Panc1 (cell line): ENCODE measurements at regions not wholly inside any gene's neighbourhood (a gene's known extent, or its start where the extent isn't known, plus 50 kb on each side); places are given as distances from the start of the nearest gene placed in this dataset.

ENCODE experiments used
- ATAC-seq: fragments of 200-7000 bp; cut with Tn5 transposase; 2 replicates; pipeline ENCODE4 v1.9.1; 2020; ENCODE audit warnings: mild to moderate bottlenecking, moderate library complexity
- BruUV-seq: library from RNA; stranded (reverse); fragments of 400-500 nt; replicated peaks from 2 replicates; lab custom pipeline; 2021; lab: Mats Ljungman, UMichigan
- CTCF ChIA-PET: fragments of 300-600 bp; sonication (Branson Sonifier 250); formaldehyde crosslinking; loops from one replicate; lab custom pipeline; 2022; ENCODE audit warnings: antibody characterized with exemption; lab: Charles Lee
- POLR2A ChIA-PET: fragments of 300-600 bp; sonication (Branson Sonifier 250); formaldehyde crosslinking; loops from one replicate; lab custom pipeline; 2022; ENCODE audit warnings: antibody characterized with exemption; lab: Charles Lee
- DNase-seq: peaks from one replicate; pipeline ENCODE4 v3.0.0-alpha.2; 2010; ENCODE audit warnings: low read depth, low spot score
- H3K27ac ChIP-seq: 2 replicates; pipeline ENCODE4 v1.5.1; 2011; ENCODE audit warnings: mild to moderate bottlenecking, low read length, inconsistent platforms
- H3K27me3 ChIP-seq: fragments of 200-500 bp; sonication (Bioruptor generic); 2 replicates; pipeline ENCODE4 v1.6.0; 2014; ENCODE audit warnings: low read length, inconsistent platforms; ENCODE audit not compliant: control insufficient read depth, insufficient read depth
- H3K36me3 ChIP-seq: fragments of 200-500 bp; sonication (Bioruptor generic); 2 replicates; pipeline ENCODE4 v1.5.1; 2014; ENCODE audit warnings: inconsistent platforms, mild to moderate bottlenecking, low read length, moderate library complexity; ENCODE audit not compliant: control insufficient read depth, insufficient read depth
- H3K4me1 ChIP-seq: 2 replicates; pipeline ENCODE4 v1.5.1; 2011; ENCODE audit warnings: inconsistent platforms, mild to moderate bottlenecking, low read length, moderate library complexity; ENCODE audit not compliant: control insufficient read depth, insufficient read depth
- H3K4me3 ChIP-seq, 2 experiments: 2 replicates each; pipeline ENCODE4 v1.5.1; 2011 to 2012; ENCODE audit warnings: low read depth in 2 of 2, low read length in 2 of 2, mild to moderate bottlenecking in 2 of 2, inconsistent platforms in 1 of 2, moderate library complexity in 1 of 2
- H3K9me3 ChIP-seq: fragments of 200-500 bp; sonication (Bioruptor generic); 2 replicates; pipeline ENCODE4 v1.5.1; 2014; ENCODE audit warnings: low read depth, mild to moderate bottlenecking, inconsistent platforms, low read length, moderate library complexity; ENCODE audit not compliant: control insufficient read depth, insufficient read depth
- CTCF ChIP-seq: fragments of 450-650 bp; IDR thresholded peaks from 2 replicates; pipeline ENCODE4 v1.5.1; 2017; ENCODE audit warnings: mild to moderate bottlenecking
- POLR2AphosphoS5 ChIP-seq: IDR thresholded peaks from 2 replicates; pipeline ENCODE4 v1.6.1; 2012; ENCODE audit warnings: mild to moderate bottlenecking, low read depth, low read length, moderate library complexity
- REST ChIP-seq, 2 experiments: IDR thresholded peaks; 2 replicates each; pipeline ENCODE4 v1.6.1; 2011 to 2012; ENCODE audit warnings: low read depth in 2 of 2, control low read depth in 1 of 2, low read length in 1 of 2, mild to moderate bottlenecking in 1 of 2, moderate library complexity in 1 of 2; ENCODE audit not compliant: insufficient read depth in 1 of 2
- SIN3A ChIP-seq: IDR thresholded peaks from 2 replicates; pipeline ENCODE4 v1.6.1; 2012; ENCODE audit warnings: low read depth, mild to moderate bottlenecking, low read length, moderate library complexity, borderline replicate concordance; ENCODE audit not compliant: insufficient read depth
- TCF7L2 ChIP-seq: IDR thresholded peaks from 2 replicates; pipeline ENCODE4 v1.6.1; 2011; ENCODE audit warnings: mild to moderate bottlenecking, low read depth, low read length, inconsistent platforms
- in situ Hi-C: cut with HindIII; loops from 2 replicates; pipeline ENCODE4 v1.10.0; 2016; ENCODE audit warnings: low sequenced_read_pairs, low pct_unique_long_range_greater_than_20kb
- intact Hi-C: fragments of 100-400 bp; cut with micrococcal nuclease; formaldehyde crosslinking; loops from one replicate; pipeline ENCODE4 v1.10.0; 2022; ENCODE audit not compliant: unreplicated experiment

- ChIA-PET CTCF (no interaction called here), POLR2A (no interaction called here)
- Histone ChIP-seq H3K36me3 (no peaks in the 10 kb centered on the region; the same call in 1 of the 2 replicates), H3K9me3 (no peaks in the 10 kb centered on the region), H3K27ac (no peak overlapping the region), H3K4me1 (no peaks in the 10 kb centered on the region), H3K27me3 (no peaks in the 10 kb centered on the region), H3K4me3 (no peak overlapping the region)
- in situ Hi-C loops (no loop called here), intact Hi-C loops (no loop called here)
- ATAC-seq: no peak
- TF ChIP-seq SIN3A (no peak), CTCF (no peak), REST (IDR thresholded peaks at IDR 0.05; ENCODE audit: insufficient read depth in 1 of 2, low read depth in 2 of 2, low read length in 1 of 2) (no peak), TCF7L2 (no peak), POLR2AphosphoS5 (no peak)
- no peak for DNase-seq
- BruUV-seq: no TSS peak
Measured at GRCh38 chr12:90770861-90771260, 184.1 kb downstream of the CCER1 start.

- intact Hi-C loops (no loop called here), in situ Hi-C loops (no loop called here)
- ChIA-PET CTCF (no interaction called here), POLR2A (no interaction called here)
- no peak overlapping the region for H3K27ac ChIP-seq
- no peaks in the 10 kb centered on the region for H3K27me3 ChIP-seq
- no peaks in the 10 kb centered on the region for H3K4me1 ChIP-seq
- DNase-seq (no peak), ATAC-seq (no peak)
- H3K4me3 ChIP-seq: no peak overlapping the region
- no peaks in the 10 kb centered on the region for H3K9me3 ChIP-seq
- no peaks in the 10 kb centered on the region for H3K36me3 ChIP-seq
- TF ChIP-seq REST (IDR thresholded peaks at IDR 0.05; ENCODE audit: insufficient read depth in 1 of 2, low read depth in 2 of 2, low read length in 1 of 2): no peak
- no peak for TF ChIP-seq TCF7L2
- no peak for TF ChIP-seq CTCF
- no peak for TF ChIP-seq SIN3A
- no peak for TF ChIP-seq POLR2AphosphoS5
- no TSS peak for BruUV-seq
Measured at GRCh38 chr12:90757957-90758356, 197.0 kb downstream of the CCER1 start.
